AG10803 (cell line): ENCODE measurements at regions not wholly inside any gene's neighbourhood (a gene's known extent, or its start where the extent isn't known, plus 50 kb on each side); places are given as distances from the start of the nearest gene placed in this dataset.

ENCODE experiments used
- DNase-seq: peaks from one replicate; pipeline ENCODE4 v3.0.0; 2010; ENCODE audit warnings: low read depth
- H3K4me3 ChIP-seq: 2 replicates; pipeline ENCODE4 v1.5.1; 2011; ENCODE audit warnings: mild to moderate bottlenecking, low read length, control low read depth
- CTCF ChIP-seq: conservative IDR thresholded peaks from 2 replicates; pipeline ENCODE4 v1.5.1; 2011; ENCODE audit warnings: mild to moderate bottlenecking, low read length, control low read depth, inconsistent platforms

DNA sequence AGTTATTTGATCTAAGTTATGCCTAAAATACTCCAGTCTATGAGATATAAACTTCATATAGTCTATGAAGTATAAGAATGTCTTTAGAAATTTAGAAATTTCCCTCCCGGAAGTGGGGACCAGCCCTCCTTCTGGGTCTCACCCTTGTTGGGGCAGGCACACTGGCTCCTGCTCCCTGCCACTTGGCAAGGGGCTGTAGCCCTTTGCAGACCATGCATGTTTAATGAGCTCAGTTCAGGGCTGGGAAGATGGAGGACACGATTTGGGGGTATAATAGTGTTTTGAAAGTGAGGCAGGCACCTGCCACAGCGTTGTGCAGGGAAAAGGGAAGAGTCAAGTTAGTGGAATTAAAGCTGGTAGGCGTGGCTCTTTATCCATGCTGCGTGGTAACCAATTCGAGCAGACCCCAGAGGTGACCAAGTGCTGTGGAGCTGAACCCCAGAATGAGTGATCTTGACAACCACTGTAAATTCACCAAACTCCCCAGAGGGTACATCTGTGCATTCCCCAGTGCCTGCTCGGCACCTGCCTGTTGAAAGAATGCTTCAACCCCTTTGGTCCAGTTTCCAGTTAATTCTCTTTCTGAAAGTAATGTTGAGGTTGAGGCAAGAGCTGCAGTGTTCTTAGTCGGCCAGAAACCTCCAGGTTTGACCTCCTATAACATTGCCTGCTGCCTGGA, 79.6 kb downstream of the DOP1B start:
- H3K4me3 ChIP-seq = no peak overlapping the region
- TF ChIP-seq CTCF = no peak
- DNase-seq = no peak

GRCh38 chr21:36237441-36237840, 80.8 kb downstream of the DOP1B start:
- no peak overlapping the region for H3K4me3 ChIP-seq
- no peak for TF ChIP-seq CTCF
- no peak for DNase-seq

- TF ChIP-seq CTCF = no peak
- H3K4me3 ChIP-seq = no peak overlapping the region
- no peak for DNase-seq
Measured at GRCh38 chr21:36239585-36239984, 80.4 kb upstream of the MORC3 start.

GRCh38 chr21:36241717-36242116, 78.3 kb upstream of the MORC3 start:
- no peak for TF ChIP-seq CTCF
- no peak overlapping the region for H3K4me3 ChIP-seq
- no peak for DNase-seq

DNA sequence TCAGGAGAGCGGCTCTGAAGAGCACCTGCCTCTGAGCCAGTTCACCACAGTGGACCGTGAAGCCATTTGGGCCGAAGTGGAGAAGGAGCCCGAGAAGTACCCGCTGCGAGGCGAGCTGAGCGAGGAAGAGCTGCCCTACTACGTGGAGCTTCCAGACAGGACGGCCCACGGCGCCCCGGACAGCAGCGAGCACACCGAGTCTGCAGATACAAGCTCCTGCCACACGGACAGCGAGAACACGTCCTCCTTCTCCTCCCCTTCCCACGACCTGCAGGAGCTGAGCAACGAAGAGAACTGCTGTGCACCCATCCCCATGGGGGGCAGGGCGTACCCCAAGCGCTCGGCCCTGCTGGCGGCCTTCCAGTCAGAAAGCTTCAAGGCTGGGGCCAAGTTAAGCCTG, 74.9 kb upstream of the MORC3 start:
- DNase-seq = no peak
- no peak for TF ChIP-seq CTCF
- H3K4me3 ChIP-seq = no peak overlapping the region

DNA sequence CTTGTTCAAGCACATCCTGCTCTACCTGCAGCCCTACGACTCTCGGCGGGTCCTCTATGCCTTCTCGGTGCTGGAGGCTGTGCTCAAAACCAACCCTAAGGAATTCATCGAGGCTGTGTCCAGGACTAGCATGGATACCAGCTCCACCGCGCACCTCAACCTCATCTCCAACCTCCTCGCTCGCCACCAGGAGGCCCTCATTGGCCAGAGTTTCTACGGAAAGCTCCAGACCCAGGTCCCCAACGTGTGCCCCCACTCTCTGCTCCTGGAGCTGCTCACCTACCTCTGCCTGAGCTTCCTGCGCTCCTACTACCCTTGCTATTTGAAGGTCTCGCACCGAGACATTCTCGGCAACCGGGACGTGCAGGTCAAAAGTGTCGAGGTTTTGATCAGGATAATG, 74.3 kb upstream of the MORC3 start:
- H3K4me3 ChIP-seq = no peak overlapping the region
- no peak for DNase-seq
- TF ChIP-seq CTCF = no peak

- no peak overlapping the region for H3K4me3 ChIP-seq
- no peak for DNase-seq
- TF ChIP-seq CTCF = no peak
Measured at GRCh38 chr21:36246080-36246631, 73.8 kb upstream of the MORC3 start.
